ENCODE measurements at regions not wholly inside any gene's neighbourhood (a gene's known extent, or its start where the extent isn't known, plus 50 kb on each side); places are given as distances from the start of the nearest gene placed in this dataset.

GRCh38 chr10:44457259-44457658 is 72.4 kb upstream of the CXCL12 start:
- ATAC-seq: no peak
- Histone ChIP-seq H3K4me3 (replicated peaks in 1 of 2; ENCODE audit: low read depth in 1 of 2, low read length in 2 of 2) (no peak overlapping the region), H3K27ac (ENCODE audit: low read depth, low read length) (no peak overlapping the region), H2AFZ (ENCODE audit: low read depth, low read length, poor library complexity, severe bottlenecking) (no peak overlapping the region), H4K20me1 (ENCODE audit: insufficient read depth) (no peaks in the 10 kb centered on the region), H3K27me3 (ENCODE audit: insufficient read depth, low read length) (no peaks in the 10 kb centered on the region; the same call in 1 of the 2 replicates), H3K9ac (ENCODE audit: low read length) (no peak overlapping the region), H3K9me3 (ENCODE audit: control insufficient read depth in 1 of 2, insufficient read depth in 1 of 2, low read depth in 1 of 2, low read length in 2 of 2) (no peaks in the 10 kb centered on the region), H3K9me2 (ENCODE audit: insufficient read depth) (no peaks in the 10 kb centered on the region), H3K79me2 (ENCODE audit: insufficient read depth, low read length) (no peaks in the 10 kb centered on the region), H3K36me3 (ENCODE audit: control insufficient read depth in 1 of 2, insufficient read depth in 2 of 2, low read length in 2 of 2) (no peaks in the 10 kb centered on the region), H3K4me1 (ENCODE audit: control insufficient read depth in 1 of 2, insufficient read depth in 2 of 2, low read length in 2 of 2) (no peaks in the 10 kb centered on the region), H3K4me2 (ENCODE audit: low read length) (no peak overlapping the region)
- POLR2A ChIA-PET: no interaction called here
- TF ChIP-seq ATF3 (IDR thresholded peaks at IDR 0.05): no peak
- no peak for TF ChIP-seq ELF1 (IDR thresholded peaks at IDR 0.05; ENCODE audit: borderline replicate concordance, low read depth)
- TF ChIP-seq POLR2A (IDR thresholded peaks at IDR 0.05; ENCODE audit: borderline replicate concordance, extremely low read depth, insufficient read depth, insufficient read length): no peak
- TF ChIP-seq, protein P1, sequence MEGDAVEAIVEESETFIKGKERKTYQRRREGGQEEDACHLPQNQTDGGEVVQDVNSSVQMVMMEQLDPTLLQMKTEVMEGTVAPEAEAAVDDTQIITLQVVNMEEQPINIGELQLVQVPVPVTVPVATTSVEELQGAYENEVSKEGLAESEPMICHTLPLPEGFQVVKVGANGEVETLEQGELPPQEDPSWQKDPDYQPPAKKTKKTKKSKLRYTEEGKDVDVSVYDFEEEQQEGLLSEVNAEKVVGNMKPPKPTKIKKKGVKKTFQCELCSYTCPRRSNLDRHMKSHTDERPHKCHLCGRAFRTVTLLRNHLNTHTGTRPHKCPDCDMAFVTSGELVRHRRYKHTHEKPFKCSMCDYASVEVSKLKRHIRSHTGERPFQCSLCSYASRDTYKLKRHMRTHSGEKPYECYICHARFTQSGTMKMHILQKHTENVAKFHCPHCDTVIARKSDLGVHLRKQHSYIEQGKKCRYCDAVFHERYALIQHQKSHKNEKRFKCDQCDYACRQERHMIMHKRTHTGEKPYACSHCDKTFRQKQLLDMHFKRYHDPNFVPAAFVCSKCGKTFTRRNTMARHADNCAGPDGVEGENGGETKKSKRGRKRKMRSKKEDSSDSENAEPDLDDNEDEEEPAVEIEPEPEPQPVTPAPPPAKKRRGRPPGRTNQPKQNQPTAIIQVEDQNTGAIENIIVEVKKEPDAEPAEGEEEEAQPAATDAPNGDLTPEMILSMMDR (IDR thresholded peaks at IDR 0.05 in 2 of 3, conservative IDR thresholded peaks at IDR 0.05 in 1 of 3; ENCODE audit: borderline replicate concordance in 1 of 3, insufficient read depth in 1 of 3, low read depth in 2 of 3, low read length in 2 of 3): peak in 2 of 3 experiments; percentile 24 to 44; a peak in 3 of 6 replicates
- no TSS peak for BruUV-seq (replicated peaks)
- intact Hi-C loops (cut with micrococcal nuclease): no loop called here
- RAD21 ChIA-PET (ENCODE audit: low non-redundant PET in 1 of 2, low total read pairs in 2 of 2, uncharacterized antibody in 2 of 2, unreplicated experiment in 2 of 2): no interaction called here
- no peak for DNase-seq (ENCODE audit: low read depth, low spot score)
- CTCF ChIA-PET: no interaction called here

GRCh38 chr10:44458671-44459413 is 73.9 kb upstream of the CXCL12 start:
- Histone ChIP-seq H3K9ac (ENCODE audit: low read length) (no peak overlapping the region), H3K9me3 (ENCODE audit: control insufficient read depth in 1 of 2, insufficient read depth in 1 of 2, low read depth in 1 of 2, low read length in 2 of 2) (no peaks in the 10 kb centered on the region), H3K27me3 (ENCODE audit: insufficient read depth, low read length) (no peaks in the 10 kb centered on the region; the same call in 1 of the 2 replicates), H2AFZ (ENCODE audit: low read depth, low read length, poor library complexity, severe bottlenecking) (no peak overlapping the region), H3K27ac (ENCODE audit: low read depth, low read length) (no peak overlapping the region), H4K20me1 (ENCODE audit: insufficient read depth) (no peaks in the 10 kb centered on the region), H3K4me2 (ENCODE audit: low read length) (no peak overlapping the region), H3K4me3 (replicated peaks in 1 of 2; ENCODE audit: low read depth in 1 of 2, low read length in 2 of 2) (no peak overlapping the region), H3K4me1 (ENCODE audit: control insufficient read depth in 1 of 2, insufficient read depth in 2 of 2, low read length in 2 of 2) (no peaks in the 10 kb centered on the region), H3K9me2 (ENCODE audit: insufficient read depth) (no peaks in the 10 kb centered on the region), H3K79me2 (ENCODE audit: insufficient read depth, low read length) (no peaks in the 10 kb centered on the region), H3K36me3 (ENCODE audit: control insufficient read depth in 1 of 2, insufficient read depth in 2 of 2, low read length in 2 of 2) (no peaks in the 10 kb centered on the region)
- no TSS peak for BruUV-seq (replicated peaks)
- intact Hi-C loops (cut with micrococcal nuclease): no loop called here
- CTCF ChIA-PET: no interaction called here
- ATAC-seq (no peak), DNase-seq (ENCODE audit: low read depth, low spot score) (no peak)
- RAD21 ChIA-PET (ENCODE audit: low non-redundant PET in 1 of 2, low total read pairs in 2 of 2, uncharacterized antibody in 2 of 2, unreplicated experiment in 2 of 2): no interaction called here
- POLR2A ChIA-PET: no interaction called here
- no peak for TF ChIP-seq JUND (IDR thresholded peaks at IDR 0.05)
- TF ChIP-seq MAX (IDR thresholded peaks at IDR 0.05): no peak
- no peak for TF ChIP-seq POLR2AphosphoS5 (IDR thresholded peaks at IDR 0.05; ENCODE audit: low read depth, low read length)
- TF ChIP-seq, protein P1 (IDR thresholded peaks at IDR 0.05 in 2 of 3, conservative IDR thresholded peaks at IDR 0.05 in 1 of 3; ENCODE audit: borderline replicate concordance in 1 of 3, insufficient read depth in 1 of 3, low read depth in 2 of 3, low read length in 2 of 3): no peak
- no peak for TF ChIP-seq RAD21 (IDR thresholded peaks at IDR 0.05; ENCODE audit: low read depth)
- TF ChIP-seq, protein P2, sequence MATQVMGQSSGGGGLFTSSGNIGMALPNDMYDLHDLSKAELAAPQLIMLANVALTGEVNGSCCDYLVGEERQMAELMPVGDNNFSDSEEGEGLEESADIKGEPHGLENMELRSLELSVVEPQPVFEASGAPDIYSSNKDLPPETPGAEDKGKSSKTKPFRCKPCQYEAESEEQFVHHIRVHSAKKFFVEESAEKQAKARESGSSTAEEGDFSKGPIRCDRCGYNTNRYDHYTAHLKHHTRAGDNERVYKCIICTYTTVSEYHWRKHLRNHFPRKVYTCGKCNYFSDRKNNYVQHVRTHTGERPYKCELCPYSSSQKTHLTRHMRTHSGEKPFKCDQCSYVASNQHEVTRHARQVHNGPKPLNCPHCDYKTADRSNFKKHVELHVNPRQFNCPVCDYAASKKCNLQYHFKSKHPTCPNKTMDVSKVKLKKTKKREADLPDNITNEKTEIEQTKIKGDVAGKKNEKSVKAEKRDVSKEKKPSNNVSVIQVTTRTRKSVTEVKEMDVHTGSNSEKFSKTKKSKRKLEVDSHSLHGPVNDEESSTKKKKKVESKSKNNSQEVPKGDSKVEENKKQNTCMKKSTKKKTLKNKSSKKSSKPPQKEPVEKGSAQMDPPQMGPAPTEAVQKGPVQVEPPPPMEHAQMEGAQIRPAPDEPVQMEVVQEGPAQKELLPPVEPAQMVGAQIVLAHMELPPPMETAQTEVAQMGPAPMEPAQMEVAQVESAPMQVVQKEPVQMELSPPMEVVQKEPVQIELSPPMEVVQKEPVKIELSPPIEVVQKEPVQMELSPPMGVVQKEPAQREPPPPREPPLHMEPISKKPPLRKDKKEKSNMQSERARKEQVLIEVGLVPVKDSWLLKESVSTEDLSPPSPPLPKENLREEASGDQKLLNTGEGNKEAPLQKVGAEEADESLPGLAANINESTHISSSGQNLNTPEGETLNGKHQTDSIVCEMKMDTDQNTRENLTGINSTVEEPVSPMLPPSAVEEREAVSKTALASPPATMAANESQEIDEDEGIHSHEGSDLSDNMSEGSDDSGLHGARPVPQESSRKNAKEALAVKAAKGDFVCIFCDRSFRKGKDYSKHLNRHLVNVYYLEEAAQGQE (IDR thresholded peaks at IDR 0.05; ENCODE audit: low read depth): no peak
- no peak for TF ChIP-seq TCF7L2 (IDR thresholded peaks at IDR 0.05; ENCODE audit: borderline replicate concordance, extremely low read depth, insufficient read depth, insufficient read length)

All from HCT116 (cell line).